ENCODE measurements at regions not wholly inside any gene's neighbourhood (a gene's known extent, or its start where the extent isn't known, plus 50 kb on each side); places are given as distances from the start of the nearest gene placed in this dataset.

DNA sequence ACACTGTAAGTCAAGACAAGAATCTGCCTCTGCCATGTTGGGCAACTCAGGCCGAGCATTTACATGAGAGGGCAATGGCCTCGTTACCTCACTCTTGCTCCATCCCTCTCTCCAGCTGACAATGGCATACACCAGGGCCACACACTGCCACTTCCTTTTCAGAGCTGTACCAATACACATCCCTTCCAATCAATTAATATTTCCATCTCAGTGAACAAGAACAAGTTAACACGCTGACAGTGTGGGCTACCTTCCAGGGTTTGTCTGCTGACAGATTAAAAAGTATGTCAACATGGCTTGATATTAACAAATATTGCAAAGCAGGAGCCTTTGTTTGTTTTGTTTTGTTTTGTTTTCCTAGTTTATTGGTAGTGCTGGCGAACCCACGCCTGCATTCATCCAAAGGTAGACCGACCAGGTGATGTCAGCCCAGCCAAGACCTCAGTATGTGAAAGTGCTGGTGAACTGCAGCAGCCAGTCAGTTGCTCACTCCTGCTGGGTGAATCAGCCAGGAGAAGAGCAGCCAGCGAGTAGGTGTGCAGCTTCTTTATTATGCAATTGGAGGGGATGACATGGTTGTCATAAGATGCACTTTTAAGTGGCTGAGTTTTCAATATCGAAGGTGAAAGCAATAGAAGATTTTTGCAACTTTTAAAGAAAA is 487.3 kb upstream of the JARID2 start:
- intact Hi-C loops (cut with DNase I): no loop called here
- TF ChIP-seq, protein P1, sequence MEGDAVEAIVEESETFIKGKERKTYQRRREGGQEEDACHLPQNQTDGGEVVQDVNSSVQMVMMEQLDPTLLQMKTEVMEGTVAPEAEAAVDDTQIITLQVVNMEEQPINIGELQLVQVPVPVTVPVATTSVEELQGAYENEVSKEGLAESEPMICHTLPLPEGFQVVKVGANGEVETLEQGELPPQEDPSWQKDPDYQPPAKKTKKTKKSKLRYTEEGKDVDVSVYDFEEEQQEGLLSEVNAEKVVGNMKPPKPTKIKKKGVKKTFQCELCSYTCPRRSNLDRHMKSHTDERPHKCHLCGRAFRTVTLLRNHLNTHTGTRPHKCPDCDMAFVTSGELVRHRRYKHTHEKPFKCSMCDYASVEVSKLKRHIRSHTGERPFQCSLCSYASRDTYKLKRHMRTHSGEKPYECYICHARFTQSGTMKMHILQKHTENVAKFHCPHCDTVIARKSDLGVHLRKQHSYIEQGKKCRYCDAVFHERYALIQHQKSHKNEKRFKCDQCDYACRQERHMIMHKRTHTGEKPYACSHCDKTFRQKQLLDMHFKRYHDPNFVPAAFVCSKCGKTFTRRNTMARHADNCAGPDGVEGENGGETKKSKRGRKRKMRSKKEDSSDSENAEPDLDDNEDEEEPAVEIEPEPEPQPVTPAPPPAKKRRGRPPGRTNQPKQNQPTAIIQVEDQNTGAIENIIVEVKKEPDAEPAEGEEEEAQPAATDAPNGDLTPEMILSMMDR (IDR thresholded peaks at IDR 0.05): no peak
- Histone ChIP-seq H3K27me3 (no peaks in the 10 kb centered on the region), H3K36me3 (no peaks in the 10 kb centered on the region), H3K4me1 (peaks cover 0 to 34% (median 0%) of the 10 kb centered on the region in 9 donors), H3K27ac (peak overlapping the region in 1 of 10 donors; percentile 51), H3K4me3 (no peak overlapping the region), H3K9me3 (no peaks in the 10 kb centered on the region)
- no peak for DNase-seq
- 90 to 91% methylated on average over 8 of the region's 8 CpGs for WGBS, 2 donors
- ATAC-seq: peak in 2 of 8 donors; percentile 19 to 31

DNA sequence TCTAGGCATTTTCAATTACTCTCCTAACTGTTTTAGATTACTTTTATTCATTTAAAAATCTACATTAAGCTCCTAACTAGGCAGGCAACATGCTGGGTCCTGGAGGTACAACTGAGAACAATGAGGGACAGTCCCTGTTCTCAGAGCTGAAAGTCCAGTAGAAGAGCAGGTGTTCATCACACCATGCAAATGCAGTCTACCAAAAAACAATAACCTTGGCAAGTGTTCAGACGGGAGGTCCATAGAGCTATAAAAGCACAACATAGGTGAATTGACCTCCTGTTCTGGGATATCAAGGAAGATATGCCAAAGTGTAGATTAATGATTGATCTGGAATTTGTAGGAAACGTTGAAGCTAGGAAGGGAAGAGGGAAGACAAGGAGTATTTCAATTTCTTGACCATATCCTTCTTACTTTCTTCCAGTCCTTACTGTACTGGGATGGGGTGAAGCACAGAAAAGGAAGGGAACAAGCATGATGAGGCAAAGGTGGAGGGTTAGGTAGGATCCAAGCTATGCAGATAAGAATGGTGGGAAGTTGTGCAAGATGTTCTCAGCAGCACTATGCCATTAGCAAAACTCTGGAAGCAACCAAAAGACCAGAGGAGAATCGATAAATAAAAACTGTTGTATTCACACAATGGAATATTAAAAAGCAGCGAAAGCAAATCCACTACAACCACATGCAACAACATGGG is 485.7 kb upstream of the JARID2 start:
- intact Hi-C loops (cut with DNase I): no loop called here
- no peaks in the 10 kb centered on the region for H3K27me3 ChIP-seq
- no peaks in the 10 kb centered on the region for H3K36me3 ChIP-seq
- peaks cover 0 to 34% (median 0%) of the 10 kb centered on the region in 9 donors for H3K4me1 ChIP-seq
- H3K27ac ChIP-seq: peak overlapping the region in 1 of 10 donors; percentile 36
- H3K9me3 ChIP-seq: no peaks in the 10 kb centered on the region
- ATAC-seq: no peak
- WGBS, 2 donors: 94 to 97% methylated on average over 4 of the region's 4 CpGs
- TF ChIP-seq, protein P1 (IDR thresholded peaks at IDR 0.05): no peak
- no peak for DNase-seq
- no peak overlapping the region for H3K4me3 ChIP-seq

GRCh38 chr6:14762077-14762476 is 483.8 kb upstream of the JARID2 start:
- no peak for ATAC-seq
- Histone ChIP-seq H3K27ac (no peak overlapping the region), H3K4me1 (peaks cover 0 to 39% (median under 1%) of the 10 kb centered on the region in 9 donors), H3K36me3 (no peaks in the 10 kb centered on the region), H3K4me3 (no peak overlapping the region), H3K9me3 (no peaks in the 10 kb centered on the region), H3K27me3 (no peaks in the 10 kb centered on the region)
- TF ChIP-seq, protein P1 (IDR thresholded peaks at IDR 0.05): no peak
- 94 to 97% methylated on average over 8 of the region's 8 CpGs for WGBS, 2 donors
- no peak for DNase-seq
- intact Hi-C loops (cut with DNase I): no loop called here

DNA sequence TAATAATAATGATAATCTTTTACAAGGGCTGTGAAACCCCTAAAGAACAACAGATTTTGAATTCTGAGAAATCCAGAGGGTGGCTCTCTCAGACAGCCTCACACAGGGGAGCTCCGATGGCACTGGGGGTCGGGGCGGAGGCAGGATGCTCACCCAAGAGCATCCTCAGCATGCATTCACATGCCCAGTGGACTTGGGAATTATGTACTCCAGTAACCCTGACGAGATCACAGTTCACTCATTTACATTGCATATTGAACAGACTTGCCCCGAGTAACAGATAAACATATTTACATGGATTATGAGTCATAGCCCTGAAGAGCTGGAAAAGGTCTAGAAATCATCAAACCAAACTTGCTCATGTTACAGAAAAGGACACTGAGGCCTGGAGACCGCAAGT is 482.7 kb upstream of the JARID2 start:
- H3K27me3 ChIP-seq: no peaks in the 10 kb centered on the region
- no peaks in the 10 kb centered on the region for H3K36me3 ChIP-seq
- H3K27ac ChIP-seq: no peak overlapping the region
- ATAC-seq: no peak
- H3K4me1 ChIP-seq: peaks cover 0 to 38% (median 11%) of the 10 kb centered on the region in 9 donors
- 76 to 77% methylated on average over 6 of the region's 6 CpGs for WGBS, 2 donors
- H3K4me3 ChIP-seq: no peak overlapping the region
- intact Hi-C loops (cut with DNase I): no loop called here
- TF ChIP-seq, protein P1 (IDR thresholded peaks at IDR 0.05): no peak
- no peaks in the 10 kb centered on the region for H3K9me3 ChIP-seq
- DNase-seq: no peak
